Adipocyte (in vitro differentiated cells): ENCODE measurements at regions not wholly inside any gene's neighbourhood (a gene's known extent, or its start where the extent isn't known, plus 50 kb on each side); places are given as distances from the start of the nearest gene placed in this dataset.
"Not testable (repeated sequence)": the region's sequence is repeated elsewhere in the genome, so short reads cannot be mapped to it uniquely, and the experiment has no call there.

Experiments used
- DNase-seq: peaks from one replicate; pipeline ENCODE4 v3.0.0-alpha.2; 2015; ENCODE audit warnings: low read depth
- H3K27me3 ChIP-seq: replicated peaks from 2 replicates; pipeline ENCODE4 v1.7.0; 2013; ENCODE audit warnings: mild to moderate bottlenecking, low read length, moderate library complexity; ENCODE audit not compliant: control insufficient read depth, insufficient read depth
- H3K36me3 ChIP-seq: 2 replicates; pipeline ENCODE4 v1.7.0; 2013; ENCODE audit warnings: low read length, mild to moderate bottlenecking, moderate library complexity; ENCODE audit not compliant: control insufficient read depth, insufficient read depth, severe bottlenecking
- H3K4me1 ChIP-seq: 2 replicates; pipeline ENCODE4 v1.7.0; 2013; ENCODE audit warnings: mild to moderate bottlenecking, low read length, moderate library complexity; ENCODE audit not compliant: control insufficient read depth, insufficient read depth
- H3K4me3 ChIP-seq: 2 replicates; pipeline ENCODE4 v1.7.0; 2013; ENCODE audit warnings: mild to moderate bottlenecking, low read length, moderate library complexity
- H3K9ac ChIP-seq: 2 replicates; pipeline ENCODE4 v1.7.0; 2013; ENCODE audit warnings: mild to moderate bottlenecking, low read length, moderate library complexity
- H3K9me3 ChIP-seq: 2 replicates; pipeline ENCODE4 v1.7.0; 2013; ENCODE audit warnings: mild to moderate bottlenecking, low read length, moderate library complexity; ENCODE audit not compliant: control insufficient read depth

- peaks cover 6% of the 10 kb centered on the region for H3K27me3 ChIP-seq
- no peaks in the 10 kb centered on the region for H3K4me1 ChIP-seq
- no peak overlapping the region for H3K4me3 ChIP-seq
- no peaks in the 10 kb centered on the region for H3K9me3 ChIP-seq
- H3K36me3 ChIP-seq: no peaks in the 10 kb centered on the region
- H3K9ac ChIP-seq: no peak overlapping the region
- no peak for DNase-seq
Observed at GRCh38 chrX:129115935-129116334, 407.4 kb downstream of the SMARCA1 start.

DNA sequence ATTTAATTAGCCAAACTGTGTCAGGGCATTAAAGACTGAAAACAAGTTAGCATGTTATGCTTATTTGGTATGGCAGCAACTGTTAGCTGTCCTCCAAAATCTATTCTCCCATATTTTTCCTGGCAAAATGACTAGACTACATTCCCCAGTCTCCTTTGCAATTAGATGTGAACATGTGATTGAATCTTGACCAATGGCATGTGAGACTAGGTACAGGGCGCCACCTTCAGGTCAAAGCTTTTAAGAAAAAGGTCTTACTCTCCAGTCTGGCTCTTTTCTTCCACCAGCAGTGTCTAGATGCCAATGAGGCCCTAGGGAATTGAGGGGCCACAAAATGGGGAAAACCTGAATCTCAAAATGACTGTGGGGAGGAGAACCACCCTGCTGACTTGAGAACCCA lies 408.2 kb downstream of the SMARCA1 start:
- no peak overlapping the region for H3K4me3 ChIP-seq
- no peaks in the 10 kb centered on the region for H3K4me1 ChIP-seq
- H3K9me3 ChIP-seq: no peaks in the 10 kb centered on the region
- H3K9ac ChIP-seq: no peak overlapping the region
- H3K36me3 ChIP-seq: no peaks in the 10 kb centered on the region
- H3K27me3 ChIP-seq: peaks cover 6% of the 10 kb centered on the region
- DNase-seq: peak; percentile 0

DNA sequence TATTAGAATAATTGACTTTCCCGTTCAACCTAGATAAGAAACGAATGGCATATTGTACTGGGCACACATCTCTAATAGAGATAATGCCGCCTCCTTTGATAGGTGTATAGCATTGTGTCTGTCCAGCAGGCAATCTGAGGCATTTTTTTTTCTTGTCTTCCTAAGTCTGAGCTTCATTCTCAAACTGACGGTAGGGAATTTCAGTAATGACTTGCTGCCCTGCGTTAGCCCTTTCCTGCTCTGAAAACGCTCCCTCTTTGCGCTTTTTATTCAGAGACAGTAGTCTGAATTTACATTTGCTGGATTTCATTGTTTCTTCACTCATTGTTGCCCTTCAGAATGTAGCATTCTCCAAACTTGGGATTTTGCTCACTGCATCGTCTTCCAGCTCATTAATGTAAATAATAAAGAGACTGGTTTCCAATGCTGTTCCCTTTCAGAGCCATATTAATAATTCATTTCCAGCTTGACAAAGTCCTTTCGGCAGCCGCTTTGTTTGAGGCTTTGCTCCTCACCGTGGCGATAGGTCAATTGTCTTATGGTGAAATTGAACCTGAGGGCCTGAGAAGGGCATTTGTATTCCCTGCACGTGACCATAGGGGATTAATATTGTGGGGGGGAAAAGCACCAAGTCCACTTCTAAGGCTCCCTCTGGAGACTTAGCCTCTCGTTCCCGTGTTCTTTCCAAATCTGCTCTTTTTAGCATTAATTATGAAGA lies 412.1 kb downstream of the SMARCA1 start:
- peaks cover 6% of the 10 kb centered on the region for H3K27me3 ChIP-seq
- no peak overlapping the region for H3K9ac ChIP-seq
- no peaks in the 10 kb centered on the region for H3K4me1 ChIP-seq
- no peaks in the 10 kb centered on the region for H3K9me3 ChIP-seq
- no peak overlapping the region for H3K4me3 ChIP-seq
- DNase-seq: no peak
- no peaks in the 10 kb centered on the region for H3K36me3 ChIP-seq

DNA sequence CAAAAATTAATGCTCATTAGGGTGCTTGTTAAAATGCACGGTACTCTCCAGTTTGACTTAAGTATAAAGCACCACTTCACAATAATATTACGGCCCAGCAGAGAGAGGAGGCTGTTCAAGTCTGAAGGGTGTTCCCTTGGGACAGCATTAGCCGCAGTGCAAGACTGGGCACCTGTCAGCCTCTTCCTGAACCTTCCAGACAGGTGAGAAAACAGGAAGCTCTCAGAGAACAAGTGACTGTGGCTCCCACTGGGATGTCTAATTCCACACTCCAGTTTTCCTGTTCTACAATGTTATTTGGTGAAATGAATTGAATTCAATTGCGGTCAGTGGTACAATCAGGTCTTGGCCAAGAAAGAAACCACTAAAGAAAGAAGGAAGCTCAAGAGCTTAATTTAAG lies 414.4 kb downstream of the SMARCA1 start:
- Histone ChIP-seq H3K27me3 (peaks cover 18% of the 10 kb centered on the region), H3K9me3 (peaks cover 8% of the 10 kb centered on the region), H3K9ac (no peak overlapping the region), H3K4me3 (no peak overlapping the region), H3K4me1 (no peaks in the 10 kb centered on the region), H3K36me3 (no peaks in the 10 kb centered on the region)
- DNase-seq: no peak

DNA sequence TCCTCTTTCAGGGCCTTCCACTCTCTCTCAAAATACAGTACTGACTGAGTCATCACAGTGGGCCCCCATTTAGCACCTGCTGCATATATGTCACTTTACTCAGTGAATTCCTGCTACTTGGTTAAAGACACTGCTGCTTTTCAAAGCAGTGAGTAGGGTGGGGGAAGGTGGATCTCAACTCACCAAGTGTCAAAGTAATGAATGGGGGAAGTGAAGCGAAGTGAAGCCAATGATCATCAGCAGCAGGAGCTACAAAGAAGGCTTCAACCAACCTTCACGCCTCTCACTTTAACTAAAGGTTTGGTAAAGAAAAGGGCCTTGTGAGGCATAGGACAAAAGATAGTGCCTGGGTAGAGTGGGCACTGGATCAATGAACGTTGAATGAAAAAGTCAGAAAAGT lies 424.1 kb downstream of the SMARCA1 start:
- Histone ChIP-seq H3K27me3 (peaks cover under 1% of the 10 kb centered on the region), H3K4me3 (no peak overlapping the region), H3K36me3 (no peaks in the 10 kb centered on the region), H3K4me1 (no peaks in the 10 kb centered on the region), H3K9ac (no peak overlapping the region), H3K9me3 (peaks cover under 1% of the 10 kb centered on the region)
- no peak for DNase-seq

DNA sequence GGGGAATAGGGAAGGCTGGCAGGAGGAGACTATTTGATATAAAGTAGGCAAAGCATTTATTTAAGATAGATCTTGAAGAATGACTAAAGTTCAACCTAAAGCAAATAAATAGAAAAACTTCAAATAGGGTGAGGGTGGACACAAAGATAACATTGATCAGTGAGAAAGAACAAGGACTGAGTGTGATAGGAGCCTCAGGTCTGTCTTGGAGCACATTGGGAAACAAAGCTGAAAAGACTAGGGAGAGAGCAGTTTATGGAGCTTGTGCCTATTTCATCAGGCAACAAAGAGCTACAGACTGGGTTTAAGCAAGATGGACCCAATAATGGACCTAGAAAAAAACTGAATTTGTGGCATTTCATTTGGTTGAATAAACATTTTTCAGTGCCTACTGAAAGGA lies 425.6 kb downstream of the SMARCA1 start:
- no peaks in the 10 kb centered on the region for H3K4me1 ChIP-seq
- no peaks in the 10 kb centered on the region for H3K9me3 ChIP-seq
- H3K4me3 ChIP-seq: no peak overlapping the region
- no peak overlapping the region for H3K9ac ChIP-seq
- no peak for DNase-seq
- no peaks in the 10 kb centered on the region for H3K36me3 ChIP-seq
- H3K27me3 ChIP-seq: no peaks in the 10 kb centered on the region

DNA sequence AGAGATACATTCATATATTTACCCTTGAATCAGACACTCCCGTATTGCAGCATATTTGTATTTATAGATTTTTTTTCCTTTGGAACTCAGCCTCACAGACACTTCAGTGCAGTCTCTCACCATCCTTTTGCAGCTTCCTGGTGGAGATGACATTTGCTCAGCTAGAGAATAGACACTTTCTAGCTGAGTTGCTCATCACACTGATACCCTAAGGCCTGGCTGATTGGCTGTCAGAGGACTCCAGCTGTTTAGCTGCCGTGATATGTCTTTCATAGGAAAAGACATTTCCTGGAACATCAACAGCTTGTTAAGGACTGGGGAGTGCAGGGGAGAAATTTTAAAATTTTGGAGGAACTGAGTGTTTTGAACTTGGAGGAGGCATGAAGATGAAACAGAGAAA lies 429.6 kb downstream of the SMARCA1 start:
- H3K27me3 ChIP-seq: no peaks in the 10 kb centered on the region
- no peaks in the 10 kb centered on the region for H3K36me3 ChIP-seq
- DNase-seq: no peak
- H3K9ac ChIP-seq: no peak overlapping the region
- no peaks in the 10 kb centered on the region for H3K4me1 ChIP-seq
- no peaks in the 10 kb centered on the region for H3K9me3 ChIP-seq
- H3K4me3 ChIP-seq: no peak overlapping the region

DNA sequence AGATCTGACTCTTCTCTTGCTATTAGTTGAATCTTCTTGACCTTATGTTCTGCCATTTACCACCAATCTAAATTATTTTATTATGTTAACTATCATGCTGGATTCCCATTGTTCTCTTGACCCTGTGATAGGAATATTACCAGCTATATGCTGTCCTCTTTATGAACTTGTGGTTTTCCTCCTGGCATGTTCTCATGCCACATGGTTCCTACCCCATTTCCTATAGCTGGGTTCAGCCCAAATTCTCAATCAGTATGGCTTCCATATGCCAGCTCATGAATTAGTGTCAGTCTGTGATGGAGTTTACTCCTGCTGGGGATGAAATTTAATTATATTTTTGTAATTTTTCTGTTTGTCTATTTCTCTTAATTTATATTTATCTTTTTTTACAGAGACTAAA lies 430.5 kb downstream of the SMARCA1 start:
- H3K36me3 ChIP-seq: no peaks in the 10 kb centered on the region
- H3K4me3 ChIP-seq: no peak overlapping the region
- no peak for DNase-seq

DNA sequence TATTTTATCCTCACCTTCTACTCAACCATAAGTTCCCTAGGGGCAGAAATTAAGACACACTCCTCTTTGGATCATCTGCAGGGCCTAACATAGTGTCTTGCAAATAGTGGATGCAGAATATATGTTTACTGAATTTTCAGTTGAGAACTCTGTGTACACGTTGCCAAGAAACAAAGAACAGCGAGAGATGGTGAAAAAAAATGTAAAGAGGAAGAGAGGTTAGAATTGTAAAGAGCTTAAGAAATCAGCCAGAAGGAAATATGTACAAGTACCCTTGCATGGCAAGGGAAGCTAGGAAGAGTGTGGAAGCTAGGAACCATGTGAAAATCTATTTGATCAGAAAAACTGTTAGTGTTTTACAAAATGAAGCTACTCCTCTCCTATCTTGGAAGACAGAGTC lies 431.0 kb downstream of the SMARCA1 start:
- no peak overlapping the region for H3K9ac ChIP-seq
- H3K27me3 ChIP-seq: no peaks in the 10 kb centered on the region
- DNase-seq: no peak
- H3K9me3 ChIP-seq: no peaks in the 10 kb centered on the region
- H3K36me3 ChIP-seq: no peaks in the 10 kb centered on the region
- no peak overlapping the region for H3K4me3 ChIP-seq
- no peaks in the 10 kb centered on the region for H3K4me1 ChIP-seq

More for the DNA sequence above, 430.5 kb downstream of the SMARCA1 start:
- no peak overlapping the region for H3K9ac ChIP-seq
- H3K4me1 ChIP-seq: no peaks in the 10 kb centered on the region
- H3K9me3 ChIP-seq: no peaks in the 10 kb centered on the region
- H3K27me3 ChIP-seq: no peaks in the 10 kb centered on the region

DNA sequence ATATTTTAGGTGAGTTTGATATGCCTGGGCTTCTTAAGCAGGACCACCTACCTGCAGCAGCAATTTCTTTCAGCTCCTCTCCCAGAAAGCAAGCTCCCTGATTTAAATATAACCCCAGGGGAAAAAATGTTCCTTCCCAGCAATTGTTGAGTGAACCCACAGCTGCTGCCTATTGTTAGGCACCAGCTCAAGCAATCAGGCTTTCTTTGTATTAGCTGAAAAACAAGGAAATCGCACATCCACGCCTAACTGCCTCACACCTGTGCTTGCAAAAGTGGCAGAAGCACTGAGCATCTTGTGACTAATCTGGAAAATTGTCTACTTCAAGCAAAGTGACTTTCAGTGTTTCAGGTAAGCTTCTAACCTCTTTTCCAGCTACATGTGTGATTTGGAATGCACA lies 432.2 kb downstream of the SMARCA1 start:
- Histone ChIP-seq H3K36me3 (no peaks in the 10 kb centered on the region), H3K4me3 (no peak overlapping the region), H3K27me3 (no peaks in the 10 kb centered on the region), H3K9ac (no peak overlapping the region), H3K9me3 (no peaks in the 10 kb centered on the region), H3K4me1 (no peaks in the 10 kb centered on the region)
- DNase-seq: no peak

DNA sequence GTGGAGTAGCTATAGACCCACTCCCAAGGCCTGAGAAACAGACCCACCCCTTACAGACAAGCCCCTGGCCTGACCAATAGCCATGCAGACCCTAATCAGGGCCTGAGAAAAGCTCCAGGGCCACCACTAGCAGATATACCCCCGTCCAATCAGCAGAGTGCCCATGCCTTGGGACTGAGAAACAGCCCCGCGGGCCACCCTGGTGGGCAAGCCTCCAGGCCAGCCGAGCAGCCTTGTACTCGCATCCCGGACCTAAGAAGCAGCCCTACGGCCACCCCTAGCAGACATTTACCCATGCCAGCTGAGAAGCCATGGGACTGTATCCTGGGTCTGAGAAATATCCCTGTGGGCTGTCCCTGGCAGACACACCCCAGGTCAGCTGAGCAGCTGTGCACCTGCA lies 436.5 kb downstream of the SMARCA1 start:
- Histone ChIP-seq H3K4me1 (no peaks in the 10 kb centered on the region), H3K36me3 (no peaks in the 10 kb centered on the region), H3K9ac (no peak overlapping the region), H3K4me3 (no peak overlapping the region), H3K9me3 (peaks cover 11% of the 10 kb centered on the region), H3K27me3 (no peaks in the 10 kb centered on the region)
- no peak for DNase-seq

GRCh38 chrX:129084291-129084690 lies 439.0 kb downstream of the SMARCA1 start:
- H3K4me1 ChIP-seq, H3K9ac ChIP-seq, DNase-seq, H3K27me3 ChIP-seq, H3K4me3 ChIP-seq, H3K36me3 ChIP-seq: not testable (repeated sequence)
- H3K9me3 ChIP-seq: peaks cover 21% of the 10 kb centered on the region
